GM12892 (cell line): ENCODE measurements at regions not wholly inside any gene's neighbourhood (a gene's known extent, or its start where the extent isn't known, plus 50 kb on each side); places are given as distances from the start of the nearest gene placed in this dataset.

Source experiments
- DNase-seq: peaks from one replicate; pipeline ENCODE4 v3.0.0; 2011; ENCODE audit not compliant: insufficient read length
- FAIRE-seq: peaks from 2 replicates; lab custom pipeline; 2011; peaks lifted over from hg19 to GRCh38; lab: Jason Lieb, UNC
- POLR2A ChIP-seq: IDR thresholded peaks from 2 replicates; pipeline ENCODE4 v1.6.1; 2011; ENCODE audit warnings: low read depth, low read length, control low read depth
- POLR2AphosphoS5 ChIP-seq: IDR thresholded peaks from 2 replicates; pipeline ENCODE4 v1.6.1; 2011; ENCODE audit warnings: low read depth, low read length, control low read depth
- TAF1 ChIP-seq: IDR thresholded peaks from 2 replicates; pipeline ENCODE4 v1.6.1; 2011; ENCODE audit warnings: low read depth, mild to moderate bottlenecking, control low read depth, low read length, borderline replicate concordance

- DNase-seq (no peak), FAIRE-seq (no peak)
- TF ChIP-seq TAF1 (no peak), POLR2A (no peak), POLR2AphosphoS5 (no peak)
These were observed 1141.5 kb upstream of the CDH6 start for GRCh38 chr5:30051976-30052375.

GRCh38 chr5:30050056-30050815 is 1143.2 kb upstream of the CDH6 start:
- TF ChIP-seq POLR2A (no peak), POLR2AphosphoS5 (no peak), TAF1 (no peak)
- no peak for FAIRE-seq
- no peak for DNase-seq

GRCh38 chr5:30042677-30043076 is 1150.8 kb upstream of the CDH6 start:
- TF ChIP-seq POLR2A: no peak
- TF ChIP-seq POLR2AphosphoS5: no peak
- TF ChIP-seq TAF1: no peak
- no peak for FAIRE-seq
- no peak for DNase-seq

GRCh38 chr5:30041831-30042385 is 1151.6 kb upstream of the CDH6 start:
- no peak for DNase-seq
- no peak for TF ChIP-seq TAF1
- no peak for TF ChIP-seq POLR2AphosphoS5
- no peak for TF ChIP-seq POLR2A
- no peak for FAIRE-seq

- DNase-seq: no peak
- FAIRE-seq: no peak
- TF ChIP-seq POLR2A: no peak
- no peak for TF ChIP-seq POLR2AphosphoS5
- no peak for TF ChIP-seq TAF1
These were observed 1152.2 kb upstream of the CDH6 start for GRCh38 chr5:30041291-30041690.

- DNase-seq (no peak), FAIRE-seq (no peak)
- TF ChIP-seq POLR2AphosphoS5 (no peak), POLR2A (no peak), TAF1 (no peak)
These were observed 1152.9 kb upstream of the CDH6 start for GRCh38 chr5:30040488-30041118.

- TF ChIP-seq TAF1 (no peak), POLR2A (no peak), POLR2AphosphoS5 (no peak)
- FAIRE-seq (no peak), DNase-seq (no peak)
These were observed 1154.1 kb upstream of the CDH6 start for GRCh38 chr5:30039379-30039778.

GRCh38 chr5:30034870-30035269 is 1158.6 kb upstream of the CDH6 start:
- no peak for TF ChIP-seq TAF1
- TF ChIP-seq POLR2AphosphoS5: no peak
- no peak for TF ChIP-seq POLR2A
- no peak for DNase-seq
- FAIRE-seq: no peak

GRCh38 chr5:30030101-30030500 is 1163.4 kb upstream of the CDH6 start:
- TF ChIP-seq POLR2A (no peak), POLR2AphosphoS5 (no peak), TAF1 (no peak)
- FAIRE-seq: no peak
- DNase-seq: no peak

- no peak for TF ChIP-seq POLR2AphosphoS5
- DNase-seq (no peak), FAIRE-seq (no peak)
These were observed 1191.7 kb upstream of the CDH6 start for GRCh38 chr5:30001826-30002225.

GRCh38 chr5:30000231-30000630 is 1193.3 kb upstream of the CDH6 start:
- TF ChIP-seq POLR2AphosphoS5 (no peak), POLR2A (no peak), TAF1 (no peak)
- FAIRE-seq: no peak
- DNase-seq: no peak

- FAIRE-seq (no peak), DNase-seq (no peak)
- no peak for TF ChIP-seq POLR2AphosphoS5
- TF ChIP-seq POLR2A: no peak
These were observed 1198.3 kb upstream of the CDH6 start for GRCh38 chr5:29995154-29995553.
